PFSK-1 (cell line): ENCODE measurements at regions not wholly inside any gene's neighbourhood (a gene's known extent, or its start where the extent isn't known, plus 50 kb on each side); places are given as distances from the start of the nearest gene placed in this dataset.

Experiments
- FOXP2 ChIP-seq: optimal IDR thresholded peaks from 2 replicates; pipeline ENCODE3; 2011; ENCODE audit warnings: borderline replicate concordance, control low read depth, inconsistent platforms; ENCODE audit not compliant: insufficient read depth; ENCODE audit errors: extremely low read length, extremely low read depth
- POLR2AphosphoS5 ChIP-seq: IDR thresholded peaks from 2 replicates; pipeline ENCODE4 v1.6.1; 2012; ENCODE audit warnings: low read depth, mild to moderate bottlenecking, control low read depth, low read length, moderate library complexity
- REST ChIP-seq, 2 experiments: IDR thresholded peaks; 2 replicates each; pipeline versions ENCODE4 v1.6.1 to v1.8.0; 2011 to 2012; ENCODE audit warnings: low read depth in 2 of 2, low read length in 2 of 2, control low read depth in 1 of 2, inconsistent platforms in 1 of 2, mild to moderate bottlenecking in 1 of 2, moderate library complexity in 1 of 2; ENCODE audit not compliant: insufficient read depth in 1 of 2
- SIN3A ChIP-seq: IDR thresholded peaks from 2 replicates; pipeline ENCODE4 v1.6.1; 2012; ENCODE audit warnings: mild to moderate bottlenecking, low read length, moderate library complexity, borderline replicate concordance; ENCODE audit not compliant: insufficient read depth
- TAF1 ChIP-seq: IDR thresholded peaks from 2 replicates; pipeline ENCODE4 v1.6.1; 2012; ENCODE audit warnings: low read length, control low read depth, borderline replicate concordance; ENCODE audit not compliant: insufficient read depth

GRCh38 chr20:40008177-40008576 lies 680.9 kb downstream of the MAFB start:
- TF ChIP-seq REST (IDR thresholded peaks at IDR 0.05; ENCODE audit: insufficient read depth in 1 of 2, low read depth in 2 of 2, low read length in 2 of 2) = no peak
- no peak for TF ChIP-seq TAF1
- TF ChIP-seq POLR2AphosphoS5 = no peak
- no peak for TF ChIP-seq SIN3A
- no peak for TF ChIP-seq FOXP2

DNA sequence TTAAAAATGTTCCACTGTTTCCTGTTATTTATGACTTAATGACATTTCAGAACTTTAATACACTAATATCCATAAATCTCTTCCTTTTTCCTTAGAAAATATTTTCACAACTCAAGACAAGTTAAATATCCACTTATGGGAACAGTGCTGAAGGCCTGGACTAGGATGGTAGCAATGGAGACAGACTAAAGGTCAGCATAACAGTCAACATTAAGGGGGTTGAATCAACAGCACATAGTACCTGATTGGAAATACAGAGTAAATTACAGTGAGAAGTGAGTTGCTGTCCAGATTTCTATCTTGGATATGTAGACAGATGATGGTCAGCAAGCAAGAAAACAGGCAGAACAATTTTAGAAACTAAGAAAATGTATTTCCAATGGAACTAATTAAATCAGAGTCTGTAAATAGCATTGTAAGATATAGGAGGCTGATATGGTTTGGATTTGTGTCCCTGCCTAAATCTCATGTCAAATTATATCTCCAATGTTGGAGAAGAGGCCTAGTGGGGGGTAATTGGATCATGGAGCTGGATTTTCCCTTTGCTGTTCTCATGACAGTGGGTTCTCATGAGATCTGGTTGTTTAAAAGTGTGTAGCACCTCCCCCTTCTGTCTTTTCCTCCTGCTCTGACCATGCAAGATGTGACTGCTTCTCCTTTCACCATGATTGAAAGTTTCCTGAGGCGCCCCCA lies 682.7 kb downstream of the MAFB start:
- TF ChIP-seq TAF1 = no peak

- TF ChIP-seq POLR2AphosphoS5 = no peak
- no peak for TF ChIP-seq SIN3A
- TF ChIP-seq REST (IDR thresholded peaks at IDR 0.05; ENCODE audit: insufficient read depth in 1 of 2, low read depth in 2 of 2, low read length in 2 of 2) = no peak
- TF ChIP-seq FOXP2 = no peak
- no peak for TF ChIP-seq TAF1
Measured at GRCh38 chr20:39993742-39994141, 695.3 kb downstream of the MAFB start.

- TF ChIP-seq REST (IDR thresholded peaks at IDR 0.05; ENCODE audit: insufficient read depth in 1 of 2, low read depth in 2 of 2, low read length in 2 of 2) (no peak), FOXP2 (no peak), TAF1 (no peak), SIN3A (no peak), POLR2AphosphoS5 (no peak)
Measured at GRCh38 chr20:39990692-39991091, 698.3 kb downstream of the MAFB start.

DNA sequence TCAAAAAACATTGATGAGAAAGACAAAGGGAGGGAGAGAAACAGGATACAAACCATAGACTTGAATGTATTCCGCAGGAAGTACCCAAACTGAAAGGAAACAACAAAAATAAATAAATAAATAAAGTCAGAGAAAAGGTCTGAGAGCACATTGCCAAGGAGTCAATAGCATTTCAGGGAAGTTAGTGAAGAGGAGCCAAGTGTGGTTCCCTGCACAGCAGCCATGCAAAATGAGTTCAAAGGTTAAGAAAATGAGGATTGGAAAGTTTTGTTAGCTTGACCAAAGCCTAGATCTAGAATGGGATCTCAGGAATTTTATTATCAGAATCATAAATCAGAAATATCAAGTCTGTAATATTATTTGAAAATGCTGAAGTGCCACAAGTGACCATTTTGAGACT lies 700.0 kb downstream of the MAFB start:
- TF ChIP-seq POLR2AphosphoS5 (no peak), SIN3A (no peak), REST (IDR thresholded peaks at IDR 0.05; ENCODE audit: insufficient read depth in 1 of 2, low read depth in 2 of 2, low read length in 2 of 2) (no peak), TAF1 (no peak), FOXP2 (no peak)
